ENCODE measurements at regions not wholly inside any gene's neighbourhood (a gene's known extent, or its start where the extent isn't known, plus 50 kb on each side); places are given as distances from the start of the nearest gene placed in this dataset.

- Histone ChIP-seq H3K9me2 (ENCODE audit: insufficient read depth) (no peaks in the 10 kb centered on the region), H3K4me3 (no peak overlapping the region), H3F3A (replicated peaks; ENCODE audit: low read depth) (0 out of 2 replicates have a peak, but pooled peaks cover 2% of the 10 kb centered on the region), H3K36me3 (ENCODE audit: insufficient read depth) (no peaks in the 10 kb centered on the region), H3K4me1 (ENCODE audit: insufficient read depth) (no peaks in the 10 kb centered on the region), H4K20me1 (replicated peaks; ENCODE audit: insufficient read depth) (no peaks in the 10 kb centered on the region), H3K79me2 (replicated peaks; ENCODE audit: insufficient read depth) (no peaks in the 10 kb centered on the region), H3K4me2 (no peak overlapping the region), H3K27ac (ENCODE audit: low read depth) (no peak overlapping the region), H2AFZ (no peak overlapping the region), H3K27me3 (ENCODE audit: insufficient read depth) (0 out of 2 replicates have a peak, but pooled peaks cover 6% of the 10 kb centered on the region)
- TF ChIP-seq POLR2AphosphoS5 (IDR thresholded peaks at IDR 0.05; ENCODE audit: low read depth) (no peak), CREB1 (CRISPR knock-in tag; IDR thresholded peaks at IDR 0.05; ENCODE audit: low read depth) (no peak), ZNF462 (CRISPR knock-in tag; IDR thresholded peaks at IDR 0.05) (no peak), CTCF (conservative IDR thresholded peaks at IDR 0.05; ENCODE audit: low read depth in 2 of 2) (no peak), STAT1 (IDR thresholded peaks at IDR 0.05; ENCODE audit: unreplicated experiment) (no peak), EZH2phosphoT487 (IDR thresholded peaks at IDR 0.05; ENCODE audit: unreplicated experiment) (no peak), NANOG (IDR thresholded peaks at IDR 0.05; ENCODE audit: borderline replicate concordance) (no peak), REST (IDR thresholded peaks at IDR 0.05; ENCODE audit: unreplicated experiment) (no peak), ZNF331 (CRISPR knock-in tag; IDR thresholded peaks at IDR 0.05; ENCODE audit: low read depth) (no peak), ETS1 (IDR thresholded peaks at IDR 0.05) (no peak), EZH2 (IDR thresholded peaks at IDR 0.05; ENCODE audit: low read depth, unreplicated experiment) (no peak)
- Mint-ChIP-seq H3K4me1 (peaks cover 2% of the 10 kb centered on the region; the same call in 2 of the 3 replicates), H3K27ac (no peak overlapping the region), H3K27me3 (ENCODE audit: insufficient read depth, low read depth, poor library complexity) (peaks cover 11% of the 10 kb centered on the region), H3K36me3 (ENCODE audit: low read depth) (peaks cover 11% of the 10 kb centered on the region; the same call in 2 of the 3 replicates), H3K9me3 (peaks cover 3% of the 10 kb centered on the region; the same call in 2 of the 3 replicates), H3K4me3 (no peak overlapping the region)
- DNase-seq (ENCODE audit: low spot score) (no peak), ATAC-seq (no peak)
Observed at GRCh38 chr5:116355819-116356601, 218.6 kb downstream of the SEMA6A start.

Measured in GM23338 (cell line).